HG03045 (cell line): ENCODE measurements at regions not wholly inside any gene's neighbourhood (a gene's known extent, or its start where the extent isn't known, plus 50 kb on each side); places are given as distances from the start of the nearest gene placed in this dataset.

ENCODE experiments used
- ATAC-seq: cut with Tn5 transposase; IDR thresholded peaks from one replicate; pipeline ENCODE4 v1.9.1; 2021; ENCODE audit warnings: mild to moderate bottlenecking, moderate library complexity; ENCODE audit not compliant: unreplicated experiment

DNA sequence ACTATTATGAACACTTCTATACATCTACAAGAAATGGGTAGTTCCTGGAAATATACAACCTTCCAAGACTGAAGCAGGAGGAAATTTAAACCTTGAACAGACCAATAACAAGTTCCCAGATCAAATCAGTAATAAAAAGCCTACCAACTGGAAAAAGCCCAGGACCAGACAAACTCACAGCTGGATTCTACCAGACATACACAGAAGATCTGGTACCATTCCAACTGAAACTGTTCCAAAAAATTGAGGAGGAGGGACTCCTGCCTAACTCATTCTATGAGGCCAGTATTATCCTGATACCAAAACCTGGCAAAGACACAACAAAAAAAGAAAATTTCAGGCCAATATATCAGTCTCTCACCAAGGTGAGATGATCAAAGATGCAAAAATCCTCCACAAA lies 189.4 kb downstream of the RPS29 start:
- no peak for ATAC-seq

GRCh38 chr14:49381778-49382177 lies 204.4 kb downstream of the RPS29 start:
- no peak for ATAC-seq

- ATAC-seq, result no peak
These were observed 218.5 kb downstream of the RPS29 start for GRCh38 chr14:49367696-49368095.

DNA sequence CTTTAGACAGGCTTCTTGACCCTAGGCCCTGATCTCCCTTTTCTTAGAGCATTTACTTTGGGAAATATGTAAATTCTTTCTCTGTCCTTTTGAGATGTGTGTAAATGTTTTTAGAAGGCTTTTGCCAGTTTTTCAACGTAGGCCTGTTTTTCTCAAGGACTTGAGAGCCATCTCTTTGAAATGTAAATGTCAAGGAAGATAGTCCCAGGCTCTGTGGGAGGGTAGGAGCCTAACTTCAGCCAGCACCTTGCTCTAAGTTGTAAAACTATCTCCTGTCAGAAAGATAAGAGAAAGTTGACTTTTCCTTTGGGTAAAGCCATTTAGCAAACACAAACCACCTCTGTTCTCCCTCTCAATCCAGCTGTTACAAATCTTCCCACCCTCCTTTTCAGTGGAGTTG lies 219.8 kb downstream of the RPS29 start:
- ATAC-seq, result no peak

- no peak for ATAC-seq
These were observed 221.4 kb downstream of the RPS29 start for GRCh38 chr14:49364752-49365117.

GRCh38 chr14:49363821-49364751 lies 222.1 kb downstream of the RPS29 start:
- no peak for ATAC-seq

DNA sequence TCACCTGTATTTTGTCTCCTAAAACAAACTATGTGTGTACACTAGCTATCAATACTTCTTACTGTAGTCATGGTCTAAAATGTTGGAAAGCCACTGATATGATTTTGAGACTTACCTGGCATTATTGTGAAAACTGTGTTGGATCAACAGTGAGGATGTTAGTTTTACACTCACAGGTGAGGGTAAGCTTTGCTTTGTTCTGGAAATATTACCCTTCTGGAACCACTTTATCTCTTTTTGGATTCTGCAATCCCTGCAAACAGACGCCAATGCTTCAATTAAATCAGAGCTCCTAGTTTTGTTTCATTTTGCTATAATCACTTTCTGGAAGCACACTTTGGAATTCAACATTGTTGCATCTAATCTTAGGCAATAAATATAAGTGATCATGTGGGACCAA lies 223.3 kb downstream of the RPS29 start:
- no peak for ATAC-seq

- no peak for ATAC-seq
These were observed 247.1 kb downstream of the RPS29 start for GRCh38 chr14:49339130-49339529.

DNA sequence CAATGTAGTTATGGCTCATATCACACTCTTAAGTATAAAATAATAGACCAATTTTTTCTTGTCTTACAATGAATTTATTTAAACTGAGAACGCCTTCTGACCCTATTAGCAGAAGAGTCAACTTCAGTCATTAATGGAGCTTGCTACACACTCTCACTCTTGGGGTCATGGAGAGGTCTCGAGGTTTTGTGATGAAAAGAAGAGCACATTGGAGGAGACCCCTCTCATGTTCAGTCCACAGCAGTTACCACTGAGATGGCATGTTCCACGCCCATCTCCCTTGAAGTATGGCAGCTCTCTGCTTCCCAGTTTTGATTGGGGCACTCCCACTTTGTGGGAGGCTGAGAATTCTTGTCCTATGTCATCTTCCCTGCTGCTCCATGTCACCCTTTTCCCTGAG lies 266.4 kb downstream of the RPS29 start:
- ATAC-seq, result no peak

DNA sequence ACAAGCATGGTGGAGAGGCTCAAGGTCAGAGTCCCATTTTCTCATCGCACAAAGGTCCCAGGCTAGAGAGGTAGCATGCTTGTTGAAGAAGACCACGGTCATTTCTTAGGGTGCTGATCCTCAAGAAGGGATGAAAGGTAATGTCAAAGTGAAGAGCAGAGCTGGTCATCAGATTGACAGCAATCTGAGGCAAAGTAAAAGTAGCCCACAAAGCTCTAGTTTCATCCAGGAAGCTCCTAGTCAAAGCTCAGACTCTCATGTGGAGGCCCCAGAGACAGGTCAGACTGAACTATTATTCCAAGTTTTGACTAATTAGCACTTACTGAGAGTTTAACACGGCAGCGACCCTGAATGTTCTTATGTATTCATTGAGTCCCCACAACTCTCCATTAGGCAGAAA lies 270.6 kb downstream of the RPS29 start:
- no peak for ATAC-seq

DNA sequence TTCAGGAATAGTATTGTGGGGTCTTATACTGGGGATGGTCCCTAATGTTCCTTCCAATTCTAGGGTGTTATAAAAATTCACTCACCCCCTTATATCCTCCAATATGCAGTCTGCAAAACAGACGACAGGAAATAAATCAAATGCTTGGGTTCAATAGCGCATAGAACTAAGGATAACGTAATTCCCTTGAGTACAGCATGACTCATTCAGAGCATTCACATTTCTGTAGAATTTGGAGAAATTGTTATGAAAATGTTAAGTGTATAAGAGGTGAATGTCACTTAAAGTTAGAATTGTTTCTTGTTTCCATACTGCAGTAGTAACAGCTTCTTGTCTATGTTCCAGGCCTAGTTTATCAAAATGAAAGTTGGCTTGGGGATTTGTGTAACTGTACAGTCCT lies 271.4 kb downstream of the RPS29 start:
- ATAC-seq, result no peak

DNA sequence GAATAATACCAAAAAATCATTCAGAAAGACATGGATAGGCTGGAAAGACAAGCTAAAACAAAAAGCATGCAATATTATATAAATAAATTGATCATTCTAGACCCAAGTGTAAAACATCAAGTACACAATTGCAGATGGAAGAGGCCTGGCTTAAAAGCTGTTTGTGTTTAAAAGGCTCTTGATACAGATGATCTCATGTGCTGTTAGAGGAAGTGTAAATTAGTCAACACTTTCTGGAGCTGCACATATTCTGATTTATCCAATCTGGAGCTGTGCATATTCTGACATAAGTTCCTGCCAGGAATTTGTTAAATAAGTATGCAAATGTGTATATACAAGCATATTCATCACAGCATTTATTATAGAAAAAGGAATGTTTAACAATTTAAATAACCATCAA lies 273.1 kb downstream of the RPS29 start:
- ATAC-seq, result no peak

DNA sequence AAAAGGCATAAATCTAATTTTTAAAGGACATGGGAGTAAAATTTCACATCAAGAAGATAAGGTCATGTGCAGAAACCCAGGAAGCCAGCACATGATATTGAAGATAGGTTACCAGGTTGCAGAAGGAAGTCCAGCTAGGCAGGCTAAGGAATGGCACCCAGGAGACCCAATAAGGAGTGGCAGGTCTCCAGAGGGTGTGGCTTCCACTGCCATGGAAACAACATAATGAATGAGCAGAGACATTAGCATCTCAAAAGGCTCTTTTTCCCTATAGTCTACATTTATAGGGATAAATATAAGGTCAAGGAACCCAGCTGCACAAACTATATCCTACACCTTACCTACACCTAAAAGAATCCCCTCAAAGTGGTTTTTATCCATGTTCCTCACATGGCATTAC lies 275.9 kb downstream of the RPS29 start:
- no peak for ATAC-seq

GRCh38 chr14:49306152-49306751 lies 279.9 kb downstream of the RPS29 start:
- ATAC-seq, result no peak

DNA sequence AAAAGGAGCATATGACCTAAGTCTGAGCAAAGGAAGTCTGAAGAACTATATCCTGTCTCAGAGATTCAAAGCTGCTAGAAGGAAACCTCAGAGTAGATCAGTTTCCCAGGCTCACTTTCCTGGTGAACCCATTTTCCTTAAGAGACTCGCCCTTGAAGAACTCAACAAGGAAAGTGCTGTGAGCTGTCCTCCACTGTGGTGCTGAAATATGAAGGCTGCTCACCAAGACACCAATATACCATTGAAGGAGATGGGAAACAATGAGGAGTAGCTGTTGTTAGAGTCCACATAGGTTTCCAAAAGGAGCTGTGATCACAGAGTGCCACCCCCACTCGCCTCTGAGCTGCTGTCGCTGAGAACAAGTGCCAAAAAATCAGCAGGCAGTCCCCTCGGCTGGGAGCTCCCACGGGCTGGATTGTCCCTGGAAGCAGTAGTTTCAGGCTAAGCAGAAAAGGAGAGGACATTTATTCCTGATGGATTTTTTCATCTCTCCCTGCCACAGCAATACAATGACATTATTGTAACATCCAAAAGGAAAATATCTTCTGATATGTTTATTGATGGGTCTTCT lies 282.1 kb downstream of the RPS29 start:
- ATAC-seq, result no peak

- ATAC-seq, result no peak
These were observed 289.1 kb downstream of the RPS29 start for GRCh38 chr14:49297102-49297501.

DNA sequence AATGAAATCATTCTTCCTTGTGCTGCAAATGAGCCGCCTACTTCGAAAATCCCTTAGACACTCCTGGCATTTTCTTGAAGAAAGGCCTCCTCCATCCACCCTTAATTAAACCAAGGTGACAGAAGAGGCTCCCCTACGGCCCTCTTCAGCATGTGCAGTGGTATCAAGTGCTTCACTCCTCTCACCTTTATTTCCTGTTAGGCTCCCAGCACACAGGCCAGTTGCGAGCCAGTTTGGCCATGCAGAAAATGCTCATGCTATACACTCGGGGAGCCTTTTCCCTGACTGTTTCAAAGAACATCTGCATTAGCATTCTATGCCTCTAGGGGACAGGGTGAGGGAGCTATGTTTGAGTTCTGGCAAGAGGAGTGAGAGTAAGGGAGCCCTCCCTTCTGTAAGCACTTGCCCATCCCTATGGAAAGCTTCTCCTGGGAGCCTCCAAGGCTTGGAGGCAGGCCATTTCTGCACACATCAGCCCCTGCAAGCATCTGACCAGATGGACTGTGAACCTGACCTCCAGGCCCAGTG lies 291.5 kb downstream of the RPS29 start:
- no peak for ATAC-seq

- no peak for ATAC-seq
These were observed 299.2 kb downstream of the RPS29 start for GRCh38 chr14:49287004-49287403.

- ATAC-seq, result no peak
These were observed 299.8 kb downstream of the RPS29 start for GRCh38 chr14:49286257-49286983.

DNA sequence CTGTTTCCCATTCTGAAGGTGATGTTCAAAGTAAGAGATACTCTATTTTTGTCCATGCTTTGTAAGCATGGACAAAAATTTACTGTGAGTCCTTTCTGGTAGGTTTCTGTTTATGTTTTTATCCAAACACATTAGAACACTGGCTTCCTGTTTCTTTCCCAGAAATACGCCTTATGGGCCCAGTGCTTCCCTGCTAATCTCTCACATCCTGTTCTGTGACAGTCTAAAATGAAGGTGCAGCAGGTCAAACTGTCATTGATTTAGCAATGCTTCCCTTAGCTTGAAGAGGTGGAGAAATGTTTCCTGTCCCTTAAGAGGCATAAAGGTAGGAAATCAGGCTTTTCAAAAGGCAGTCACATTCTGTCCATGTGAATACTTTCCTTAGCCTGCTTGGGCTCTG lies 305.6 kb downstream of the RPS29 start:
- ATAC-seq, result no peak

- ATAC-seq, result no peak
These were observed 335.7 kb downstream of the RPS29 start for GRCh38 chr14:49250517-49250916.
